ENCODE measurements at regions not wholly inside any gene's neighbourhood (a gene's known extent, or its start where the extent isn't known, plus 50 kb on each side); places are given as distances from the start of the nearest gene placed in this dataset.

GRCh38 chr9:78930281-78930680, 633.4 kb downstream of the PSAT1 start:
- POLR2A ChIA-PET (ENCODE audit: partially characterized antibody), result no interaction called here
- no peak overlapping the region for H4K8ac ChIP-seq (ENCODE audit: extremely low read depth, insufficient read depth, low read length)
- H3K4me1 ChIP-seq (replicated peaks in 1 of 4; ENCODE audit: control insufficient read depth in 3 of 4, insufficient read depth in 4 of 4, low read length in 3 of 4), result no peaks in the 10 kb centered on the region
- CTCF ChIA-PET (ENCODE audit: partially characterized antibody), result no interaction called here
- H3K18ac ChIP-seq (ENCODE audit: extremely low read depth, low read length), result no peak overlapping the region
- H3K4ac ChIP-seq (replicated peaks; ENCODE audit: insufficient read length, low read depth, low read length), result no peak overlapping the region
- no peak overlapping the region for H3K9ac ChIP-seq (replicated peaks in 1 of 4; ENCODE audit: extremely low read depth in 1 of 4, low read depth in 3 of 4, low read length in 3 of 4)
- no peak overlapping the region for H2BK120ac ChIP-seq (replicated peaks; ENCODE audit: low read depth, low read length)
- no peak overlapping the region for H4K91ac ChIP-seq (replicated peaks; ENCODE audit: insufficient read length, low read length)
- no peaks in the 10 kb centered on the region for H3K79me1 ChIP-seq (ENCODE audit: low read depth, low read length)
- no peak overlapping the region for H3K27ac ChIP-seq (ENCODE audit: low read depth, low read length)
- H3K14ac ChIP-seq (ENCODE audit: insufficient read length), result no peak overlapping the region
- H2BK12ac ChIP-seq (ENCODE audit: low read depth, low read length), result no peak overlapping the region
- 92% methylated on average over 2 of the region's 2 CpGs; no CpG with 5 or more reads in 1 of the 2 experiments for WGBS, 2 experiments (ENCODE audit: extremely low coverage in 1 of 2, insufficient coverage in 1 of 2, insufficient read length in 1 of 2, insufficient replicate concordance in 2 of 2, low coverage in 1 of 2, low lambda C conversion rate in 2 of 2, missing lambda C conversion rate in 1 of 2)
- H3K79me2 ChIP-seq (ENCODE audit: control insufficient read depth in 1 of 2, insufficient read depth in 2 of 2, low read length in 2 of 2), result no peaks in the 10 kb centered on the region
- H3K4me3 ChIP-seq (ENCODE audit: extremely low read depth in 1 of 4, insufficient read depth in 2 of 4, low read depth in 3 of 4, low read length in 4 of 4), result no peak overlapping the region
- no peak for DNase-seq (ENCODE audit: low read depth in 1 of 2, low spot score in 2 of 2)
- H4K20me1 ChIP-seq (replicated peaks in 1 of 2; ENCODE audit: control insufficient read depth in 1 of 2, insufficient read depth in 2 of 2, low read length in 2 of 2), result no peaks in the 10 kb centered on the region
- peaks cover 4% of the 10 kb centered on the region in 2 experiments; a peak in 2 of 4 replicates for H3K9me3 ChIP-seq (ENCODE audit: insufficient read depth in 2 of 2, low read depth in 1 of 2, low read length in 1 of 2)
- H2BK5ac ChIP-seq (ENCODE audit: low read depth, low read length), result no peak overlapping the region
- H2BK20ac ChIP-seq (ENCODE audit: low read length), result no peak overlapping the region
- no peaks in the 10 kb centered on the region for H3K36me3 ChIP-seq (ENCODE audit: control insufficient read depth in 2 of 4, insufficient read depth in 4 of 4, low read length in 3 of 4)
- no peak for FAIRE-seq
- no peak overlapping the region for H2AK5ac ChIP-seq (ENCODE audit: low read depth, low read length)
- H4K5ac ChIP-seq (ENCODE audit: insufficient read length, low read depth, low read length), result no peak overlapping the region
- TF ChIP-seq RNF2 (IDR thresholded peaks at IDR 0.05; ENCODE audit: borderline replicate concordance, low read depth, low read length, missing control alignments, poor library complexity, severe bottlenecking) (no peak), SAP30 (IDR thresholded peaks at IDR 0.05; ENCODE audit: insufficient read depth, insufficient replicate concordance, low read length) (no peak), CHD2 (IDR thresholded peaks at IDR 0.05; ENCODE audit: low read length) (no peak), JUN (IDR thresholded peaks at IDR 0.05; ENCODE audit: low read depth, low read length) (no peak), POU5F1 (IDR thresholded peaks at IDR 0.05; ENCODE audit: low read depth, low read length) (no peak), SUZ12 (IDR thresholded peaks at IDR 0.05; ENCODE audit: low read length) (no peak), CBX5 (IDR thresholded peaks at IDR 0.05; ENCODE audit: low read depth, low read length) (no peak), RXRA (IDR thresholded peaks at IDR 0.05; ENCODE audit: insufficient read depth, low read depth, low read length) (no peak), SIN3A (conservative IDR thresholded peaks at IDR 0.05 in 1 of 2, IDR thresholded peaks at IDR 0.05 in 1 of 2; ENCODE audit: low read depth in 1 of 2, low read length in 2 of 2) (no peak), NRF1 (IDR thresholded peaks at IDR 0.05; ENCODE audit: low read depth, low read length) (no peak), KDM1A (IDR thresholded peaks at IDR 0.05; ENCODE audit: borderline replicate concordance, low read length) (no peak), CBX8 (IDR thresholded peaks at IDR 0.05; ENCODE audit: borderline replicate concordance, low read depth, low read length) (no peak)
- H3K27me3 ChIP-seq (replicated peaks in 1 of 4; ENCODE audit: control insufficient read depth in 3 of 4, extremely low read depth in 1 of 4, insufficient read depth in 3 of 4, low read length in 3 of 4), result no peaks in the 10 kb centered on the region
- no peak overlapping the region for H3K4me2 ChIP-seq (ENCODE audit: insufficient read depth in 1 of 2, low read depth in 2 of 2, low read length in 2 of 2)
- H2AFZ ChIP-seq (ENCODE audit: low read length), result no peak overlapping the region
- no peaks in the 10 kb centered on the region for H3K23me2 ChIP-seq (ENCODE audit: low read depth, low read length)
- no peak overlapping the region for H3K56ac ChIP-seq (replicated peaks; ENCODE audit: insufficient read length, low read depth, low read length)
- no peak overlapping the region for H3K23ac ChIP-seq (ENCODE audit: insufficient read length)
- no peak overlapping the region for H2BK15ac ChIP-seq (ENCODE audit: low read length)
